Stimulated activated CD4-positive, alpha-beta T cell treated with anti-CD3 and anti-CD28 coated beads, Interleukin-2, amount 100 ng/mL, for 4 hours (primary cell): ENCODE measurements at regions not wholly inside any gene's neighbourhood (a gene's known extent, or its start where the extent isn't known, plus 50 kb on each side); places are given as distances from the start of the nearest gene placed in this dataset.

Source experiments
- DNase-seq: peaks from one replicate; pipeline ENCODE4 v3.0.0-alpha.2; 2020; ENCODE audit warnings: low read depth

DNA sequence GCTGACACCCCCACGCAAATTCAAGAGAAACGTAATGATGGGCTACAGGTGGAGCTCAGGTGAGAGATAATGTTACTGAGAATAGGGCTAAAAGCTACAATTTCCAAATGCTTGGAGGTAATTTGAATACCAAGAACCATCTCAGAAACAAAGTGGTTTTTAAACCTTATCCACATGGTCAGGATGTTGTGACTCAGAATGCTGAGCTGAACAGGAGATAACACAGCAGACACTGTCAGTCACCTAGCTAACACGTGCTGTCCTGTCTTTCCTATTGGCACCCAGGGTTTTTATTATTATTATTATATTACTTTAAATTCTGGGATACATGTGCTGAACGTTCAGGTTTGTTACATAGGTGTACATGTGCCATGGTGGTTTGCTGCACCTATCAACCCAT, 233.0 kb upstream of the MAF start:
- no peak for DNase-seq

DNA sequence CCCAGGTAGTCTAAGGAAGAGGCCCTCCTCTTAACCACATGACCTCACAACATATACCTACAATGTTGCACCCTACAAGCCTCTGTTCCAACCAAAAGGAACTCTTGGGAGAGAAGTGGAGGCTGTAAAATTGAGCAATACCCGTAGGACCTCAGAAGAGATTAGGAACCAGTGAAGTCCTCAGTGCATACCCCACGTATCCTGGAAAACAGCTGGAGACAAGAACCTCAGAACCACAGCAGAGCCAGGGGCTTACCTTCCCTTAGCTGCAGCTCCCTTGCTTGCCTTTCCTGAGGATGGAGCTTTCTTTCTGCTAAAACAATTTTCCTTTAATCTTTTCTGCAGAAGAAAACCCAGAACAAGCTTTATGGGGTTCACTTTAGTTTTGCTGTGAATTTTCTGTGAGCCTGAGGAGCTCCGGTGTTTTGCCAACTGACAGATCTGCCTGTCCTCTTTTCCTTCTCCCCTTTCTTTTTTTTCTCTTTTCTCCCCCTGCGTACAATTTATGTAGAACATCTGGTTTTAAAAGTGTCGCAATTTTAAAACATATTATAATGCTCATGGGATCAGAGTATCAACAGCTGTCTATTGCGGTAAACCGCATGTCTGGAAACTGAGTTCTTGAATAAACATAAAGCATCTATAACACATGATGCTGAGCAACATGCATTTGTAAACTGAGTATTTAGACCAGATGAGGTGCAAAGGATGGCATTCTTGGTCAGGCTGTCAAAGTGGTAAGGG, 226.4 kb upstream of the MAF start:
- no peak for DNase-seq

DNA sequence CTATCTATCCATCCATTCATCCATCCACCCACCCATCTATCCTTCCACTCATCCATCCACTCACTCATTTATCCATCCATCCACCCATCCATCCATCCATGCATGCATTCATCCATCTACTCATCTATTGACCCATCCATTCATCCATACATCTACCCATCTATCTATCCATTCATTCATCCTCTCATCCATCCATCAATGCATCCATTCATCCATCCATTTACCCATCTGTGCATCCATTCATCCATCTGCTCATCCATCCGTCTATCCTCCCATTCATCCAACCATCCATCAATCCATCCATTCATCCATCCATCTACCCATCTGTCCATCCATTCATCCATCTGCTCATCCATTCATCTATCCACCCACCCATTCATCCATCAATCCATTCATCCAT, 224.5 kb upstream of the MAF start:
- no peak for DNase-seq

DNA sequence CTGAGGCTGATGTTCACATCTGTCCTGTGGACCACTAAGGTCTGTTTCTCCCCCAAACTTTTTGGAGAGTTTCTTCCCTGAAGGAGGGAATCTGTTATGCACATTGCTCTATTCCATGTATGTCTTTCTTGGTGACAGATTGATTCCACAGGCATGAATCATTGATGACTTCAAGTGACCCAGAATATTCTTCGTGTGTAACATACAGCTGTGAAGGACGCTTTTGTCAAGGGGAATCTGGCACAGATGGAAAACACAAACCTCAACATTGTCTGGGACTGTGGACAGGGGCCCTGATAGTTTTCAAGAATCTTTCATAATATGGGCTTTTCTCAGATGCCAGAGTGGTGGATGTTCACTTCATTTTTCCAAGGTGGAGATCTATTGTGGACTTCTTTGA, 223.1 kb upstream of the MAF start:
- DNase-seq = no peak

DNA sequence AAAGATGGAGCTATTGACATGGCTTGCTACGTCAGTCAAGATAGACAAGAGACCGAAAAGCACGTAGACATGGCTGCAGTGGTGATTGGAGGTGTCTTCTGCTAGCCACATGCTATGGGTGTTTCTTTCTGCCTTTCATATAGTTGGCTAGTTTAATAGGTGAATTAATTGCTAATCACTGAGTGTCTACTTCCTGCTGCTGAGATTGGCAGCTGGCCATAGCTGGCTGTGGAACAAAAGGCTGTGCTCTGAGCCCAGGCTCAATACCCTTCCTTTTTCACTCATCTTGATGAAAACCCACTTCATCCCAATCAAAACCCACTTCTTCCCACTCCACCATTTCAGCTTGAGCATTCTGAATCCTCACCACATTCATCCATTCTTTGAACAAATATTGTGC, 221.4 kb upstream of the MAF start:
- no peak for DNase-seq

DNA sequence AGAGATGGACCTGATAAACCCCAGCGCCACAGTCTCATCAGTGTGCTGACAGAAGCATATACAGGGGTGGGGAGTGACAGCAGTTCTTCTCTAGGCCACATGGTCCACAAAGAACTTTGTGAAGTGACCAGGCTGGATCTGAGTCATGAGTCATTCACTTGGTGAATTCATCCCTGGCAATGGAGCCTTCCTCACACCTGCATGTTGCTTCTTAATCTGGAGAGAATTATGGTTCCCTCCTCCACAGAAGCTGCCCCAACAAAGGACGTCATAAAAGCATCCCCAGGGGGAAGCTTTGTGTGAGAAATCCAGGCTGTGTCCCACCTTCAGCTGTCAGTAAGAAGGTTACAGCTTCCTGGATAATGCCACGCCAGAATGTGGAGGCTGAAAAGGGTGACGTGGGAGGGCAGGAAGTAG, 215.6 kb upstream of the MAF start:
- no peak for DNase-seq

DNA sequence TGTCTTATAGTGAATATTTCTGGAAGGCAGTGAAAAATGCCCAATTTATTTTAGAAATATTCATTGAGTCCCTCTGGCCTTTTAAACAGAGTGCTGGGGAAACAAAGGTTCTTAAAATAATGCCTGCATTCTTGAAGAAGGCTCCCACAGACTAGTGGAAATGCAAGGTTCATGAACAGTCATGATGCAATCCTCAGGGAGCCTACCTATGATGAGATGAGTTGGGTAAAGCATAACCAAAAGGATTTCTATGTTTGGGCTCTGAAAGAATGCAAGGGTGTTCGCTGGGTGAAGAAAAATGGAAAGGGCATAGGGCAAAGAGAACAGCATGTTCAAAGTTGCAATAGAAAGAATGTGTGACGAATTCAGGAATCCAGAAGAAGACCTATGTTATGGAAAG, 214.5 kb upstream of the MAF start:
- DNase-seq = no peak

DNA sequence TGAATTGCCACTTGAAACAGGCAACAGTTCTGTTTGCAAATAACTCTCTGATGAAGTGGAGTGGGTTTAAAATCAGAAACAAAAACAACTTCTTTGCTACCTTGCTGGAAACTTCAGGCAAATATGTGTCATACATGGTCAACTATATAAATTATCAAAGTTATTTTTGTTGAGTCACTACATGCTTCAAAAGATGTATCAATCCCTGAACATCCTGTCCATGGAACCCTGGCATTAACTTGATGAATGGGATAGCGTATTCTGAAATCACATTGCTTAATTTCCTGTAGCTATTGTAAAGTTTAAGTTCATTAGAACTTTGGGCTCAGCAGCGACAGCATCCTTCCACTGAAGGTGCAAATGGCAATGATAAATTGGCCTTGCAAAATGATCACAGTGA, 213.6 kb upstream of the MAF start:
- no peak for DNase-seq

DNA sequence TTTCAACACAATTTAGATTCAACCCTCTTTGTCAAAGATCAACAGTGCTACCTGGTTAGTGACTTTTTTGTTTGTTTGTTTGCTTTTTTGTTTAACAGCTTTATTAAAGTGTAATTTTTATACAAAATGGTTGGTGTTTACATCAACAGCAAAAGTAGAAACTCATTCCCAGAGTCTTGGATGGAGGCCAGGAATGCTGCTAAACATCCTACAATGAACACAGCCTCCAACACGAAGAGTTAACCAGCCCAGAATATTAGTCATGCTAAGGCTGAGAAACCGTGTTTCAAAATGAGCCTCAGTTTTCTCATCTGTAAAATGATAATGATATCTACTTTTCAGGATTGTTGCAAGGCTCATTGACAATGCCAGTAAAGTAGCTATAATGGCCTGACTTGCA, 211.0 kb upstream of the MAF start:
- DNase-seq = no peak

DNA sequence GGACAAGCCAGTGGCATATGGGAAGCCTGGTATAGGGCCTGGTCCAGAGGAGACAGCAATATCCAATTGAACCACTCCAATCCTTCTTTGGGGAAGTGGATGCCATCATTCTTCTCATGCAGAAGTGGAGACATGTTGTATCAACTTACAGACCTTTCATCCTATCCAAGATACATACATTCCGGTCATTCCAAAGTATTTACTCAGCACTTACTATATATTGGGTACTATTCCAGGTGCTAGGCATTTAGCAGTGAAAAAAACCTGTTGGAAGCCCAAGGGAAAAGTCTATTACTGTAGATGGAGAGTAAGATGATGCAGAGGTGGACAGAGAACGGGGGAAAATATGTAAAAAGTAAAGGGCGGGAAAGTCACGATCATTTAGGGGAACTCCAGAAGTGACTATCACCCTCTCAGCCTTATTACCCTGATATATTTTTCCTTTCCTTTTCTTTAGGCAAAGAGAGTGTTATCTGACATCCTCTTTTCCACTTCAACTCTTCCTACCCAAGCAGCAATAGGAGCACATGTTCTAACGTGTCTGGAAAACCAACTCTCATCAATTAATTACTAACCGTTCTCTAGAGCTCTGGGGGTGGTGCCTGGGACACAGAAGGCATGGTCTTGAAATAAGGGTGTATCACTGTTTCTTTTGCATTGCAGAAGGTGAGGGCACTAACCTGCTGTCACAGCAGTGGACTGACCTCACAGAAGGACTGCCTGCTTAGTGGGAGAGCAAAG, 210.1 kb upstream of the MAF start:
- no peak for DNase-seq

DNA sequence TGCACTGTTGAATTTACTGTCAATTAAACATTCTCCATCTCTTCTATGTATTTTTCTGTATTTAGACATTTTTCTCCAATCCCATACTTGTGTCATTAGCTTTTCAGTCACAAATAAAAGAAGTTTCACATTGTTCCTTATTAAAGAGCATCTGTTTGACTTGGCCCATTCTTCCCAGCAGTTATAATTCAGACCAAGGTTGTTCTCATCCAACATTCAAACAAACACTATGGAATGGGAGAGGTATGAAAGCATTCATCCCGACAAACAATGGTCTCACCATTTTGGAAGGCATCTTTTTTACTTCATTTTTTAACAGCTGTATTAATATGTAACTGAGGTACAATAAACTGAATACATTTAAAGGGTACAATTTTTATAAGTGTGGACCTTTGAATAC, 208.8 kb upstream of the MAF start:
- no peak for DNase-seq

DNA sequence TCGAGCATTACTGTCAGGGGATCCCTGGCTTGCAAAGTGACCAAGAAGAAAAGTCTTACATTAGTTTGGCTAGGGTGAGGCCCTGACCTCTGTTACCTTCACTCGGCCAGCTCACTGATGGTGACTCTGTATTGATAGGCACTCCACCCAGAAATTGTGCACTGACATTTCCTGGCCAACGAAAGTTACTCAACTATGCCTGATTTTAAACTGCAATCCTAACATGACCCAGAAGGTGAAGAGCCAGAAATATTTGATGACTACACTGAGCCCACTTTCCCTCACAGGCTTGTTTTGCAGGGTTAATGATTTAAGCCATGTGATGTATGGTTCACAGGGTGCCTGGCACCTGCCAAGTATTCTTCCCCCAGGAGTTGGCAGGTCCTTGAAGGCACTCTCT, 208.2 kb upstream of the MAF start:
- no peak for DNase-seq

DNA sequence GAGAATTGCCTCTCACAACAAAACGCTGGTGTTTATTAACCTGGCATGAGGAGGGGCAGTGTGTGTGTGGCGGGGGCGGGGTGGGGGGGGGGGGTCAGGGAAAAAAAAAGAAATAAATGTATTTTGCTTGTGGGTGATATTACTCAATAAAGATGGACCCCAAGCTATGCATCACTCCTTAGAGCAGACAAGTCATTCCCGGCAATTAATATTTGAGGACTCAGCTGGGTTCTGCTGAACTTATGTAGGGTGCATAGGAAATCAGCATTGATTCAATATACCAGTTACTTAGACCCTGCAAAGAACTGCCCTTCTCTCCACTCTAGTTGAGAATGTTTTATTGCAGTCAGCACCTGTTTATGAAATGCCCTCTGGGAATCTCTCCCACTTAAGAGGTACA, 206.2 kb upstream of the MAF start:
- DNase-seq = no peak

DNA sequence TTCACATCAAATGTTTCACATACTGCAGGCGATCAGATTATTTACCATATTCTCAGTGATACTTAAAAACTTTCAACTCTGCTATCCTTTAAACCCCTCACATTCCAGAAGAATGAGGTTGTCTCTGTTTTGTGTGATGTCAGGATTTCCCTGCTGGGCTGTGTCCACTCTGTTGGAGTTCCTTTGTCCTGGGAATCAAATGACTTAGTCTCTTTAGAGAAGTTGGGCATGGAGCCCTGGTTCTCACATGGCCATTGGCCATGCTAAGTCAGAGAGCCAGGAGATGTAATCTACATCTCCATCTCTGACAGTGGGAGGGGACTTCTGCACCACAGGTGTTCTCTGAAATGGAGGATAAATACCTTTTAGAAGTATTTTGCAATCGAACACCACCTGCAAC, 205.1 kb upstream of the MAF start:
- DNase-seq = no peak

DNA sequence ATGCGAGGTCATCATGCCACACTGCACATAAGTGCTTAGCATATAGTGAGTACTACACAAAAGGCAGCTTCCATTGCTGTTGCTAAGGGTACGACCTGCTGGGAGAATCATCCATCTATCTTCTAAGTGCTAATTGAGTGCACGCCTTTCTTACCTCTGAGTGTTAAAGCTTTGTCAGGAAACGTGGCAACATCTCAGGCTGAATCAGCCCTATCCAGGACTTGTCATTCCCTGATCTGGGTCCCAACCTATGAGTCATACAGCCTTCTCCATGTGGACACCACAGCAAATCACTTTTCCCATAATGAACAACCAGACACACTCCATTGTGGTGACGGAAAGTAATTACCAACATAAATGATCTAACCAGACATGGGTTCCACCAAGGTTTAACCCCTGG, 201.1 kb upstream of the MAF start:
- no peak for DNase-seq

DNA sequence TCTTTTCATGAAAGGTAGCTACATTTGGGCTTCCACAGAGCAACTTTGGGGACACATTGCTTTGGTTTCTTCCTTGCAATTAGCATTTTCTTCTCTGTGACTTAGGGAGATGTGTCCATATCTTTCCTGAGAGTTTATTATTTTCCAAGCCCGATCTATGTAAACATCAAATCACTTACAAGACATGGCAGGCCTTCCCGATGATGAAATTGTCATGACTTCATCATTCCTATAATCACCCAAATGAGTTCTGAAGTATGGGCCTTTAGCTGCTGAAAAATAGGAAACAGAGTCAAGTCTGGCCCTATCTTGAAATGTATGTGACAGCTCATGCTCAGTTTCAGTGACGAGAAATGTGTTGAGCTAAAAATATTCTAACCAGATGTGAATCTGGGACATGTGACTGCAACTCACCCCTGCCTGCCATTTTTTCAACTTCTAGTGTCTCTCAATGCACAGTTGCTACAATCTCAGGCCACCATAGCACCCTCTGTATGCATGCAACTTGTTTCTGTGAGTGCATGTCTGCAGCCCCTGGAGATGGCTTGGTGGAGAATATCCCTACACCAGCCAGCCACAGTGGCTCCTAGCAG, 199.6 kb upstream of the MAF start:
- no peak for DNase-seq

DNA sequence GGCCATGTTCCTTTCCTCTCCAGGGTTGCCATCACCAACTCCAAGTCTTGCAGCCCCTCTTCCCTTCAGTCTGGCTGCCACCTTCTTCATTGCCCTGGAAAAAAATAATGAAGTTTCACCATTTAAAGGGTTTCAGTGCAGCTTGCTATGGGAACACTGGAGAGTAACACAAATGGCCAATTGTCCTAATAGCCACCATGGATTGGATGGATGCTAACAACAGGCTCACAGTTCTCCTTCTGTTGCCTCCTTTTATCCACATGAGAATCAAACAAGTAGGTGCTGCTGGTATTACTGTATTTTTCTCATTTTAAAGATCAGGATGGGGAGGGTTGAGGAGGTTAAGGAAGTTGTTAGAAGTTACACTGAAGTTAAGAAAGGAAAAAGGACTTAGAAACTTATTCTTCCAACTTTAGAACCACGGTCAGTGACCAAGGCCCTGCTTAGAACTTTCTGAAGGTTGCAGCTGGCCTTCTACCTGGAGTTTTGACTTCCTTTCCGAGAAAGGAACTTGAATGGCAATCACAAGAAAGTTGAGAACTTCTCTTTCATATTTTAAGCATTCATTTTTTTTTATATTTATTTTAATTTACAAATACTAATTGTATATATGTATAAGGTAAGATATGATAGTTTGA, 198.0 kb upstream of the MAF start:
- DNase-seq = no peak

DNA sequence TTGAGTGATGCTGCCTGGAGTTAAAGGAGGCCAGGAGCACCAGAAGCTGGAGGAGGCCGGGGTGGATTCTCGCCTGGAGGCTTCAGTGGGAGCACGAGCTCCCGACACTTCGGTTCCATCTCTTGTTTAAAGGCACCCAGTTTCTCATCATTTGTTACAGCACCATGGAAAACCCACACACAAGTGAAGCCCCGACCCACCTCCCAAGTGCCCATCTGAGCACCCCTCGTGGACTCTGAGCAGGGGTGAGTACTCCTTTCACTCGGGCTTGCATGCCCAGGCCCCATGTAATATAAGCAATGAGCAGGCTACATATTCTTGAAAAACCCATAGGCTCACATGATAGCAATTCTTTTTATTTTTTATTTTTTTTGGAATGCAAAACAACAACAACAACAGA, 196.9 kb upstream of the MAF start:
- DNase-seq = no peak

DNA sequence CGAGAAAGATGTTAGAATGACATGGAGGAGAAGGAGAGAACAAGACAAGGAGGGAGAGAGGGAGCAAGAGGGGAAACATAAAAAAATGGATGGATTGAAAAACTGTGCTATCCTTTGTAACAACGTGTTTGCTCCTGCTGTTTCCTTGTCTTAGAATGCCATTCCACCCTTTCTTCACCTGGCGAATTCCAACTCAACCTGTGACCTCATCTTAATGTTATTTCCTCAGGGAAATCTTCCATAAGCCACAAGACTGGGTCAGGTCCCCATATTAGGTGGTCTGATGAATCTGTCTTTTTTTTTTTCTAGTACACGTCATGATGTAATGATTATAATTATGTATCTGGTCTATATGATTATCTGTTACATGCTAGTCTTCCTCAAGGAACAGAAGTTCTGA, 195.0 kb upstream of the MAF start:
- DNase-seq = no peak

DNA sequence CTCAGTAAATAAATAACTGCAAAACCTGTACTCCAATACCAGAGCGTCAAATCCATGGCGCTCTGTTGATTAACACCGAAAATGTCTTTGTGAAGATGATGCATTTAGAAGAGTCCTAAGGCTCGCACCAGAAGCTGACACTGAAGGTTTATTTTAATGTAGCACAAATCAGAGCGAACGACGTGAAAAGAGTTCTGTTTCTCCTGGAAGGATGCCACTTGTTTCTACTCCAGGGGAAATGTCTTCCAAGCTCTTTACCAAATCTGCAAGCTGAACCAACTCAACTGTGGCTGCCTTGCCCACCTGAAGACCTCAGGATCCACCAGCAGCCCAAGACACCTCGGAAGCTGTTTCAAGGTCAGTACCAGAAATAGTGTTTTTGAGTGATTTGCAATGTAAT, 194.4 kb upstream of the MAF start:
- no peak for DNase-seq

DNA sequence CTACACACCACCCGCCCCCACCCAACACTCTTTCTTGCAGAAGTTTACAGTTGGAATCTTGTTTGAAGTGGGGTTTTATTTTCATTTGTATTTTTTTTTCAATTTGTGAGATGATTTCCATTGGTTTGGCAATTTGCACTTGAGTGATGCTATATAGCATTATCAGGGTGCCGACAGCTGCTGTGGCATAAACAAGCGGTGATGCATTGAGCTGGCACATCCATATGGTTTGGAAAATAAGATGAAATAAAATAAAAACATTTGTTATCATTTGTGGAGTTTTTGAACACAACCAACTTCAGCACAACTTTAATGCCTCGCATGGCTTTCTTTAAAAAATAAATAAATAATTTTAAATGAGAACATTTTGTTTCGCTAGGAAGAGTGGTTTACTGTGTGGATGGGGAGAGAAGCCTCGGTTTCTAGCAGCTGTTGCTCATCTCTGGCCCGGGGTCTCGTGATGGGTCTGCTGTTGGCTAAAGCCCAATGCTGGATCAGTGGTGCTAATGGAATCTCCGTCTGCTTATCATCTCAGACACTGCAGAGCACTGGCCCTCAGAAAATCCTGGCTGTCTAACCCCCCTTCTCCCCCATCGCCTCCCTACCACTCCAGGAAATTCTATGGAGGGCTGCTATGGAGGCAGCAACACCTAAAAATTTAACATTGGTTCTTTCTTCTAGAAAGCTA, 192.3 kb upstream of the MAF start:
- DNase-seq = no peak

DNA sequence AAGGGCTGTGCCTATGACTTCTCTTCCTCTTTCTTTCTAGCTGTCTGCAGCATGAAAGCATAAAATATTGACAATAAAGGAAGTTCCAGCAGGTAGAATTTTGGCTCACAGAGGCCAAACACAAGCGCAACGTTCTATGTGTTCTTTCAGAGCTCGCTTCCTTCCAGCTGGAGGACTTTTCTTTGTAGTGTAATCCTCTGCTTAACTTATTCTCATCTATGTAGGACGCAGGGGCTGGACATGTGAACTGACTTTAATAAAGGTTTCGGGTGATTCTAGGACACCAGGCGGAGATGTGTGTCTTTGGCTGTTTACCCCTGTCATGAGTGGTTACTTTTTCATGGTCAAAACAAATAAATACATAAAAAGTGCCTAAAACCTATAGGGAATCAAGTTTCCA, 191.5 kb upstream of the MAF start:
- DNase-seq = no peak

DNA sequence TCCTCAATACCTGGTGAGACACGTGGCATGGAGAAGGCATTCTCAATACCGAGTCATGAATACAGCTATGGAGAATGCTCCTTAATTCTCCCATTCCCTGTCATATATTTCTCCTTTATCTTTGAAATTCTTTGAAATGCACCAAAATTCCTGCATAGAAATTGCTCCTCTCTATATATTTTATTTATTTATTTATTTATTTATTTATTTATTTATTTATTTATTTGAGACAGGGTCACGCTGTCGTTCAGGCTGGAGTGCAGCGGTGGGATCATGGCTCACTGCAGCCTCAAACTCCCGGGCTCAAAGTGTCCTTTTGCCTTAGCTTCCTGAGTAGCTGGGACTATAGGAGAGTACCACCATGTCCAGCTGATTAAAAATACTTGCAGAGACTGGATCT, 190.3 kb upstream of the MAF start:
- no peak for DNase-seq
